ENCODE measurements at regions not wholly inside any gene's neighbourhood (a gene's known extent, or its start where the extent isn't known, plus 50 kb on each side); places are given as distances from the start of the nearest gene placed in this dataset.
"Not testable (repeated sequence)": the region's sequence is repeated elsewhere in the genome, so short reads cannot be mapped to it uniquely, and the experiment has no call there.

GRCh38 chr2:16746329-16746728, 80.7 kb upstream of the CYRIA start:
- no peak for DNase-seq

GRCh38 chr2:16745466-16745865, 79.8 kb upstream of the CYRIA start:
- DNase-seq: no peak

- DNase-seq: no peak
These were observed 78.9 kb upstream of the CYRIA start for GRCh38 chr2:16744521-16744920.

- DNase-seq: no peak
These were observed 76.4 kb upstream of the CYRIA start for GRCh38 chr2:16742026-16742425.

- no peak for DNase-seq
These were observed 75.9 kb upstream of the CYRIA start for GRCh38 chr2:16741498-16741897.

- no peak for DNase-seq
These were observed 74.3 kb upstream of the CYRIA start for GRCh38 chr2:16739778-16740581.

- no peak for DNase-seq
These were observed 73.0 kb upstream of the CYRIA start for GRCh38 chr2:16738361-16739225.

GRCh38 chr2:16737812-16738211, 72.2 kb upstream of the CYRIA start:
- DNase-seq: no peak

GRCh38 chr2:16736633-16737032, 71.0 kb upstream of the CYRIA start:
- DNase-seq: no peak

GRCh38 chr2:16729335-16729734, 63.7 kb upstream of the CYRIA start:
- no peak for DNase-seq

GRCh38 chr2:16728351-16729136, 62.9 kb upstream of the CYRIA start:
- DNase-seq: no peak

GRCh38 chr2:16727849-16728248, 62.2 kb upstream of the CYRIA start:
- DNase-seq: not testable (repeated sequence)

- no peak for DNase-seq
These were observed 61.6 kb upstream of the CYRIA start for GRCh38 chr2:16727256-16727655.

GRCh38 chr2:16726577-16726976, 60.9 kb upstream of the CYRIA start:
- DNase-seq: no peak

GRCh38 chr2:16726147-16726546, 60.5 kb upstream of the CYRIA start:
- no peak for DNase-seq

- DNase-seq: no peak
These were observed 59.9 kb upstream of the CYRIA start for GRCh38 chr2:16725549-16725948.

- no peak for DNase-seq
These were observed 57.0 kb upstream of the CYRIA start for GRCh38 chr2:16722677-16723076.

GRCh38 chr2:16722126-16722525, 56.5 kb upstream of the CYRIA start:
- DNase-seq: no peak

- DNase-seq: not testable (repeated sequence)
These were observed 55.9 kb upstream of the CYRIA start for GRCh38 chr2:16721529-16721928.

GRCh38 chr2:16720737-16721136, 55.1 kb upstream of the CYRIA start:
- DNase-seq: not testable (repeated sequence)

- DNase-seq: no peak
These were observed 53.8 kb upstream of the CYRIA start for GRCh38 chr2:16719485-16719808.

GRCh38 chr2:16718576-16719484, 53.2 kb upstream of the CYRIA start:
- no peak for DNase-seq

Measured in NCI-H446 (cell line).